KBM-7 (cell line): ENCODE measurements at regions not wholly inside any gene's neighbourhood (a gene's known extent, or its start where the extent isn't known, plus 50 kb on each side); places are given as distances from the start of the nearest gene placed in this dataset.

ENCODE experiments used
- DNase-seq: peaks from one replicate; pipeline ENCODE4 v3.0.0-alpha.2; 2015
- in situ Hi-C: fragments of 300-500 bp; cut with MboI; formaldehyde crosslinking; loops from 2 replicates; pipeline ENCODE4 v1.14.3; 2020; ENCODE audit warnings: low sequenced_read_pairs, low pct_unique_long_range_greater_than_20kb, mixed read lengths

DNA sequence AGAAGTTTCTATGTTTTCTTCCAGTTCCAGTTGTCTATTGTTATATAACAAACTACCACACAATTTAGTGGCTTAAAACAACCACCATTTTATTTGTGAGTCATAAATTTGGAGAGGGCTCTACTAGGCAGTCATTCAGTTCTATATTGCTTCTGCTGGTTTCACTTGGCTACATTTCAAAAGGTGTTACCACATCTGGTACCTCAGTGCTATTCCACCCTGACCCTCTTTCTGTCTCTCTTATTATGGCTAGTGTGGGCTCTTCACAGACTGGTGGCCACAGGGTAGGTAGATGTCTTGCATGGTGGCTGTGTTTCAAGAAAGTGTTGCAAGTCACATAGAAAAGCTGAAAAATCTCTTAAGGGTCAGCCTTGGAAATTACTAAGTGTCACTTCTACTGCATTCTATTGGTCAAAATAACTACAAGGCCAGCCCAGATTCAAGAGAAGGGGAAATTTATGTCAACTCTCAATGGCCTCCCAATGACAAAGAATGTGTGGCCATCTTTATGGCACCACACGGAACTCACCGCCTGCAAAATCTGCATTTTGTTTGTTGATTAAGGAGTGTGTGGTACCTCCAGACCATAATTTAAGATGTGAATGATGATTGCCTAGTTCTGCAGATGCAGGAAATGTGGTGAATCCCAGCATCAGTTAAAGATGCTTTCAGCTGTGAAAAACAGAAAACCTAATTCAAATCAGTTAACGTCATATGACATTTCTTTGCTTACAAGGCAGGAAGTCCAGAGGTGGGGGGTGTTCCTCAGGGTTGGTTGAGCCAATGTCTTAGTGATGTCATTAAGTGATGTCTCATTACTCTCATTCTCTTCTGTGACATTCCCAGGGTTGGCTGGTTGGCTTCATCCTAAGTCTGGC, 105.8 kb upstream of the RASGRP1 start:
- DNase-seq: no peak
- in situ Hi-C loops: no loop called here

DNA sequence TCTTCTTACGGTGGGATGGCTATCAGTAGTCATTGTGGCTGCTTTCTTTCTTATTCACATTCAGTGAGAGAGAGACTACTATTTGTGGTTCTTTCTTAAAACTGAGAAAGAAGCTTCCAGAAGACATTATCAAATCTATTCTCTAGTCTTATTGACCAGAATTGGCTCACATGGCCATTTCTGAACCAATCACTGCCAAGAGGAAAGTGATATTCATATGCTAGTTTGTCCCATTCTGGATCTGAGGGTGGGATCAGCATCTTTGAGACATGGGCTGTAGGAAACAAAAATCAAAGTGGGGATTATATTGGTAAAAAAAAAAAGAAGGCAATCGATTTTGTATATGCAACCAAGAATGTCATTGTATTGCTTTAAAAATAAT, 106.4 kb upstream of the RASGRP1 start:
- in situ Hi-C loops: no loop called here
- no peak for DNase-seq

DNA sequence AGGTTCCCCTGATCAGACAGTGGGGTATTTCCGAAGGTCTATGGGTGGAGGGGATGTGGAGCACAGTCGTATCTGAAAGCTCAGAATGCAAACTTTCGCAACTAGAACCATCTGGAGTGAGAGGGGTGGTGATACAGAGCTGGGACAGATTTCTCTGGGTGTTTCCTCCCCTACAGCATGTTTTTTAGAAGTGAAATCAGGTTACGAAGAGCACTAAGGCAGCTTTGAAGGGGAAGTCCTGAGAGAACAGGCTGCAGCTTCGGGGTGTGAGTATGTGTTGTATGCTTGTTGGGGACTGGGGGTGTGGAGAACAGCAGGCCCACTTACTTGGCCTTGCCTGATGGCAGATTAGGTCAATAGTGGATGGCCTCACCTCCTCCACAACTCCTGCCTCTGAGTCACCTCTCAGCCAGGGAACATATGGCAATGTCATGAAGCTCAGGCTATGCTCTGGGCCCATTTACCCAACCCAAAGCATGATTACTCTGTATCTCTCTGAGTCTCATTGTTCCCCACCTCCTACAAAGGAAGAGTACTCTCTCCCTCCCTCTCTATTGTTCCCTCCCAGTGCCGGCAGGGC, 107.2 kb upstream of the RASGRP1 start:
- DNase-seq: no peak
- in situ Hi-C loops: no loop called here

DNA sequence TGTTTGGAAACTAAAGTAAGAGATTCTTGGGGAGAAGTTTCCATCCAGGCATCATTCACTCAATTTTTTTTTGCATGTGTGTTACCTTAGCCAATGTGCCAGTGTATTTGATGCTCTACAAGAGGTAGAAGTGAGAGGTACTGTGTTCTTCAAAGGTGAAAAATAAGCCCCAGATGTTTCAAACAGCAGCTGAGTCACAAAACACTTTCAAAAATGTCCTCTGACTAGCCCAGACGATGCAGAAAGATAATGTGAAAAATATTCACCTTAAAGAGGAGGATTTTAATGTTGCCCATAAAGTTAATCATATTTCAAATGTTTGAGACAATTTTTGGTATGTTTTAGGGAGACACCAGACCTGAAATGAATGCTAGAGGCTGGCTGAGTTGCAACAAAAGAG, 107.7 kb upstream of the RASGRP1 start:
- in situ Hi-C loops: no loop called here
- no peak for DNase-seq

DNA sequence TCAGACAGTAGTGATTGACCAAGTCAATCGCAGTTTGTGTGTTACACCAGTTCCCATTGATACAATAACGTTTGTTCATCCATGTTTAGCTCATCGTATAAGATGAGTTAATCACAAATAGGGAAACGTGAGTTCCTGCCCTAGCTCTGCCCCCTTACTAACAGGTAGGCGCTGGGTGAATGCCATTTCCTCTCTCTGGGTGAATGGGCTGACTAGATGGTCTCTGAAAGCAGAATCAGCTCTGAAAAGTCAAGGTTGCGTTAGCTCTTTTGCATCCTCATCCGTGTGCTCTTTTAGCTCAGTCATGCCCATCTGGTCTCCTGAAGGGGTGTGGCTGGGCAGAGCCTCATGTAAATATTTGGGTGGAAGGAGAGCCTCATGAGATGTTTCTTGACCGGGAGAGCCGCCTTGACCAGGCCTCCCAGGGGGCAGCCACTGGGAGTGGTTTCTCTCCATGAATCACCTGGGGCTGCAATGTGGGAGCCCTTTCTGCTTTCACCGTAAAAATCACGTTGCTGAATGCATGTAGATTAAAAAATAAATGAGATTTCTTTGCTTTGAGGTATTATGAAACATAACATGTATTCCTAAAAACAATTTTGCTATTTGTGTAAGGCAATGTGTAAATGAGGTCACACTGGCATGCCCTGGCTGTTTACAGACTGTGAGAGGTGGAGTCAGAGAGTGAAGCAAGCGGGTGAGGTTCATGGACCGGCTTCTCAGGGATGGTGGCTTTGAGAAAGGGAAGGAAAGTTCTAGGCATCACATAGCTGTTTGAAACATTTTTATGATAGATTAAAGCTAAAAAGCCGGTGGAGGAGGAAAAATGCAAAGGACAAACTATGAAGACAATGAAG, 108.4 kb upstream of the RASGRP1 start:
- in situ Hi-C loops: no loop called here
- no peak for DNase-seq

DNA sequence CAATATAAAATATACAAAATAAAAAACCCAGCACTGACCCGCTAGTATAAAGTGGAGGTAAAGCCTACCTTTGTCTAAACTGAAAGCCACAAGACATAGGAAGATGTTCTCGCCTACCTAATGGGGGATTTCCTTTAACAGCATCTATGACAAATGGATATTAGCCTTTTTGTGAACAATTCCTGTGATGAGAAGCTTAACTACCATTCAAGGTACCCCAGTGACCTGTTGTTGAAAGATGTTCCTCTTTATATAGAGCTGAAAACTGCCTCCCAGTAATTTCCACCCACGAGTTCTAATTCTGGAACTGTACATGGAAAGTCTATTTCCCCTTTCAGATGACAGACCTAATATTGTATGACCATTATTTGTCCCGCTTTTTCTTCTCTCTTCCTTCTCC, 109.8 kb upstream of the RASGRP1 start:
- in situ Hi-C loops: no loop called here
- DNase-seq: no peak

DNA sequence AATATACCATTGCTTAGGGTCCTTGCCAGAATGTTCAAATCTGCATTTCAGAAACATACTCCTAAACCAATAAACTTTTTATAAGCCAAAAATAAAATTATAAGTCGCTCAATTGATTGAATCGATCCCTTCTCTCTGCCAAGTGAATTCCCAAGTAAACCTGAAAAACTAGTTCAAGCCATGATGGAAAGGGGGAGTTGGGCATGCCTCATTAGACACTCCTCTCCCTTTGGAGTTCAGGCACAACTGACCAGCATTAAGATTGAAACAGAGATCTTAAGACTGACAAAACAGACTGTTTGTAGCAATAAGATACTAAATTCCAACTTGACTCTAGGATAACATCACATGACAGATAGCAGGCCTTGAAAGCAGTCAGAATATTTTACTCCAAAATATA, 113.7 kb upstream of the RASGRP1 start:
- in situ Hi-C loops: loop anchor here (25.0 kb wide), 1 partner anchor 216 kb away; the partner anchor contains the start of gene FAM98B

DNA sequence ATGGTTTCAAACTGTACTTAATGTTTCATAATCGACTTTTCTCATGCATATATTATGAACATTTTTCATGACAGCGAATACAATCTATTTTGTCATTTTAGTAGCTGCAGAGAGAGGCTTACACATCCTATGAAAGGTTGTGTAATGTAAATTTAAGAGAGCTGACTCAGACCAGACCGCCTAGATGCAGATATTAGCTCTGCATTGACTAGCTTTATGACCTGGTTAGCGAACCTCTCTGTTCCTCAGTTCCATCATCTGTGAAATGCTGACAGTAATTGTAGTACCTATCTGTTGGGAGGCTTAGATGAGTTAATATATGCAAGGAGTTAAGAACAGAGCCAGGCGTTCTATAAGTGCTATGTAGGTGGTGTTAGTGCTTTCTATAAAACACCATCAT, 116.2 kb upstream of the RASGRP1 start:
- in situ Hi-C loops: loop anchor here (25.0 kb wide), 1 partner anchor 218 kb away; the partner anchor contains the start of gene FAM98B
- DNase-seq: no peak

More for the DNA sequence above, 113.7 kb upstream of the RASGRP1 start:
- DNase-seq: no peak

DNA sequence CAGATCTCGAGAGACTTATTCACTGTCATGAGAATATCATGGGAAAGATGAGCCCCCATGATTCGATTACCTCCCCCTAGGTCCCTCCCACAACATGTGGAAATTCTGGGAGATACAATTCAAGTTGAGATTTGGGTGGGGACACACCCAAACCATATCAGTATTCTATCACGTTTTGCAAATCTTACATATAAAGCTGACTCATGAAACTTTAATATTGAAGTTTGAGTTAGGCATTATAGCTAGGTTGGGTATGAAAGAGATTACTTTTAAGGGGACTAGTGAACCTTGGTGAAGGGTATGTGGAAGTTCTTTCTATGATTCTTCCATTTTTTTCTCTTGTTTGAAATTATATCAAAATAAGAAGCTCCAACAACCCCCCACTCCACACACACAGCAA, 117.7 kb upstream of the RASGRP1 start:
- in situ Hi-C loops: loop anchor here (25.0 kb wide), 1 partner anchor 220 kb away; the partner anchor contains the start of gene FAM98B
- no peak for DNase-seq

DNA sequence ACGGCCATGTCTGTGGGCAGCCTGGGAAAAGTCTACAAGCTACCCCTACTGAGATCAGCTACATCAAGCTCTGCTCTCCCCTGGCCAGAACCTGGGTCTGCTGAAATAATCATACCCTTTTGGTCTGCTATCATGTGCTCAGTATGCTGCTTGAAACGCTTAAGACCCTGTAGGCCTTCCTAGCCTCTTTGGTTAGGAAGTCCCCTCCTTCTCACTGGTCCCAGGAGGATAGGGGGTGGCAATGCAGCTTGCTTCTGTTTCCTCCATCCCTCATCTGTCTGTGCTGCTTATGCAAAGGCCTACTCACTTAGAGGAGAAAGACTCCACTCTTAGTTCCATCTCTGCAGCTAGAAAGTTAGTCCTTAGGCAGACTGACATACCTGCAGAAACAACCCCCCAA, 118.2 kb upstream of the RASGRP1 start:
- in situ Hi-C loops: loop anchor here (25.0 kb wide), 1 partner anchor 221 kb away; the partner anchor contains the start of gene FAM98B
- DNase-seq: no peak

DNA sequence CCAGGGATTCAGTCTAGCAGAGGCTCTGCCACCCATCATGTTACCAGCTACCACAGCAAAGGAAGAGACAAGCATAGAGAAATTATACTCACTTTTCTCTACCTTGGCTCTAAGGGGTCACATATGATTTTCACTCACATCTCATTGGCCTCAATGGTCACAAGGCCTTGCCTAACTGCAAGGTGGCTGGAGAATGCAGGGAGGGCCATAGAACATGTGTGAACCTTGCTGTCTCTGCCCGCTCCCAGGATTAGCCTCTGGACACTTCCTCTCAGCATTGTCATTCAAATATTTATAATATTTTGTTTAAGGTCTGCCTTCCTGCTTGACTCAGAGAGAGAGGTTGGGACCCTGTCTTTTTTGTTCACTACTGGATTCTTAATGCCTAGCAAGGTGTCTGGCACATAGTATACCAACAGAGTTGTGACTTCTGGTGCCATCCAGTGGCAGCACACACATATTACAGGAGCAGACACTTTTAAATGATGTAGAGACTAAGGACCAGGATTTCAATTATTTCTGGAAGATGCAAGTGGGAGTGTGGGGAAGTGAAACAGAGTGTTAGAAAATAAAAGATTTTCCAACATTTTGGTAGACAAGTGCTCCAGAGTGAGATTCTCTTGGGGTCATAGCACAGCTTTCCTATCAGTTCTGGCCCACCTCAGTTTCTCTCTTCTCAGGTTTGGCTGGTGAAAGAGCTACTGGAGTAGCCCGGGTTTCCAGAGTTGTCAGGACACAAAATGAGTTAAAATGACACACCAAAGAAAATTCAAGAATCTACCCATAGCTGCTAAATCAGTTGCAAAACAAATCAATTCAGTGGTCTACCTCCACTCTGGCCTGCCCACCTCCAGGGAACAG, 119.0 kb upstream of the RASGRP1 start:
- peak; percentile 62 for DNase-seq
- in situ Hi-C loops: loop anchor here (25.0 kb wide), 1 partner anchor 221 kb away; the partner anchor contains the start of gene FAM98B

DNA sequence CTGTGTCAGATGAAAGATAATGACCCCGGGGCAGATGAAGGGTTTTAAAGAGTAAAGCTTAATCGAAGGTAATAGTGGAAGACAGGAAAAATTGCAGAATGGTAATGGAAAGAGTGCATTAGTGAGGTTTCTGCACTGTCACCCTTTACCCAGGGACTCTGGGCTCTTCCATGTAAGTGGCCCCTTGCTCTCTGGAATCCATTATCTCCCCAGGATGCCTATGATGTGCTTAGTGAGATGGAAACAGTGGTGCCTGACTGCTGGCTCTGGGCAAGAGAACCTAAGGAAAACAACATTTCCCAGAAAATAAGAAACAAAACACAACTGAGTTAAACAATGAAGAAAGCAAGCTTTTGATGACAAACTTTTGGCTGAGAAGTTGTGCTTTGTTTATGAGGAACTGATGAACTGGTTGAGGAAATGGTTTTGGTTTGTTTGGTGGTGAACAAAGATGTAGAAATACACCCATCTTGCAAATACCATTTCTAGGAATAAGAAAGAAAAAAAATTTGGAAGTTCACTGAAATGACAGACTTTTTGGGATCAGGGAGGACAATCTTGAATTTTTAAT, 119.9 kb upstream of the RASGRP1 start:
- no peak for DNase-seq
- in situ Hi-C loops: loop anchor here (25.0 kb wide), 1 partner anchor 222 kb away; the partner anchor contains the start of gene FAM98B

DNA sequence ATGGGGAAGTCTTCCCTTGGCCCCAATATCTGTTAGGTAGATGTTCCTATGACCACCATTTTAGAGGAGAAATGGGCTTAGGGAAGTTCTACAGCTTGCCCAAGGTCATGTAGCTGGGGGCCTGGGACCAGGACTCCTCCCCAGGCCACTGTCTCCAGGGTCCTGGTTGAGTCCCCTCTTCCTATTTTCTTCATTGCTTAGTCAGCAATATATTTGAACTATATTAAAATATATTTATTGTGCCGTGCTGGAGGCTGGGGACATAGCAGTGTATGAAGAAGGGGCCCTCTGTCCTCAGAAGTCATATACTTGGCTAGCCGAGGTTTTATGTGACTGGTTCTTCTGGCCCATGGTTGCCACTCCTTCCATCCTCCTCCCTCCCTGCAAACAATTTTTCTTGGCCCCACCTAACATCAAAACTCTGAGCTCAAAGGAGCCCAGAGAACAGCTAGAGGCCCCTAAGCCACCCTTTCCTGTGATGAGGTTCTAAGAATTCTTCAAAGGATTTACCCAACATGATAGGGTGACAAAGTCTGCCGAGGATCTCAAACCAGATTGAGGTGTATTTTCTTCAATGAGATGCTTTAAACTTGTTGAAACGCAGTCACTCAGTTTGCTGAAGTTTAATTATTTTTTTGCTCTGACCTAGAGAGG, 121.2 kb upstream of the RASGRP1 start:
- DNase-seq: no peak
- in situ Hi-C loops: loop anchor here (25.0 kb wide), 1 partner anchor 224 kb away; the partner anchor contains the start of gene FAM98B

DNA sequence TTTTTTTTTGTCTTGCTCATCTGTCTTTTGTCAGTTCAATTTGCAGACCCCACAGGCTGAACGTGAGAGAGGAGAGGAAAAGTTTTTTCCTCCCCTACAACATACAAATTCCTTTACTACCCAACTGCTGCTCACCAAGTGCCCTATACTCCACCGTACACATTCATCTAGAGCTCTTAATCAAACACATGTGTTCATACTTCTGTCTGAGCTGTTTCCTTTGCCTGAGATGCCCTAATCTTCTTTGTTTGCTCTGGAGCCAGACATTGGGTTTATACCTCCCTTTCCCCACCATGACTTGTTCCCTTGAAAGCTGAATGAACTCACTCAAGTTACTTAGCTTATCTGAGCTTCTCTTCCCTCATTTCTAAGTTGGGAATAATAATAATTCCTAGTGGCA, 122.7 kb upstream of the RASGRP1 start:
- in situ Hi-C loops: loop anchor here (25.0 kb wide), 1 partner anchor 225 kb away; the partner anchor contains the start of gene FAM98B
- DNase-seq: no peak

DNA sequence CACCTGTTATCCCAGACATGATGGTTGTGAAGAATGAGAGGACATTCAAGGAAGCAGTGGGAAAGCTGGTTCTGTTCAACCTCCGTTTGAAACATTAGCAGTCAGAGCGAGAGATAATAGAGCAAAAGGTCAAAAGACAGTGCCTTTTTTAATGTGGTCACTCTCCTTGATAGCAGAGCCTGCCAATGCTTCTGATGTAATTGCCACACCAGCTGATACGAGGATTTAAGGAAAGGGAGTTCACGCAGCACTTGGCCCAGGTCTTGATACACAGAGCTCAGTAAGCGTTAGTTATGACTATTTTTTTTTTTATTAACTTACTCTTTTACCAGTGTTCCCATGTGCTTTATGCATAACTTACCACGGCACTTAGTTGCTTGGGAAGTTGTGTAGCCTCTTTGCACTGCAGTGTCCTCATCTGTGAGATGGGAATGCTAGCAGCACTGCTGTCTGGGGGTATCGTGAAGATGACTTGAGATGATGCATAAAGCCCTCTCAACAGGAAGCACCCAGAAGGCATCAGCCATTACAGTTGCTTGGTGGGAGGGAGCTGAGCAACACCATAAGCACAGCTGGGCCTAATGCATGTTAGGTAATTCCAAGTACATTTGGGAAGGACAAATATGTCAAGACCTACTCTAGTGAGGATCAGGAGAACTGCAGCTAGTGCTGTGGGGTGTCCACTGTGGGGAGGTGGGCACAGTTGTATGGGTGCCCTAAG, 123.3 kb upstream of the RASGRP1 start:
- in situ Hi-C loops: loop anchor here (25.0 kb wide), 1 partner anchor 226 kb away; the partner anchor contains the start of gene FAM98B
- DNase-seq: no peak

DNA sequence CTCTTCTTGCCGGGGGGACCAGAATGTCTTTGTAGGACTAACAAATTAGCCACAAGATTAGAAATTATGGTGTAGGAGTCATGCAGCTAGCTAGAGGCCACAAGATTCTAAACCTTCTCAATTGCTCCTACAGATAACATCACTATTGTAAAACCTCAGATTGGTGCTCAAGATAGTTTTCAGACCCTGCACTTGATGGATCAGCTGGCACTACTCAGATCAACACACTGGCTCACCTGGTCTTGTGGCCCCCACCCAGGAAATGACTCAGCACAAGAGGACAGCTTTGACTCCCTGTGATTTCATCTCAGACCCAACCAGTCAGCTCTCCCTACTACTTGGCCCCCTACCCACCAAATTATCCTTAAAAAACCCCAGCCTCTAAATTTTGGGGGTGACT, 124.1 kb upstream of the RASGRP1 start:
- in situ Hi-C loops: loop anchor here (25.0 kb wide), 1 partner anchor 226 kb away; the partner anchor contains the start of gene FAM98B
- DNase-seq: no peak

DNA sequence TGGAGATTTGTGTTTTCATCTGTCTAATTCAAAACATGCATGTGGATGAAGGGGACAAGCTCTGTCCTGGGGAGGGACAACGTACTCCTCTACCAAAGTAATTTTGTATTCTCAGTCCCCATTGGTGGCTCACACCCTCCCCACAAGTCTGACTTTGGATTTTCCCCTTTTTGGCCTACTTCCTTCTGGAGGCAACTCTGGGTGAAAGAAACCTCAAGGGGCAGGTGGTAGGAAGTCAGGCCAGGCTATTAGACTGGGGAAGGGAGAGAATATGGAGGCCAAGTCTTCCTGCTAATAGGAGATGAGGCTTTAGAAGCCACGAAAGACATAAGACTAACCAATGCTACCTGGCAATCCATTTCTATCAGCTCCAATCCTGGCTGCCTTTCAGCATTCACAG, 124.9 kb upstream of the RASGRP1 start:
- in situ Hi-C loops: loop anchor here (25.0 kb wide), 1 partner anchor 227 kb away; the partner anchor contains the start of gene FAM98B
- DNase-seq: no peak
